Adrenal gland (tissue), 5 donors: ENCODE measurements at regions not wholly inside any gene's neighbourhood (a gene's known extent, or its start where the extent isn't known, plus 50 kb on each side); places are given as distances from the start of the nearest gene placed in this dataset.

ENCODE experiments used
- POLR2A ChIP-seq, 2 donors: fragments of 450-650 bp; IDR thresholded peaks; one replicate each; pipeline ENCODE4 v1.6.1; 2017; ENCODE audit warnings: antibody characterized with exemption in 2 of 2, mild to moderate bottlenecking in 2 of 2, moderate library complexity in 1 of 2
- TF ChIP-seq, protein P1 (sequence below), 6 experiments: fragments of 450-650 bp in 4 of 6; fragments of 200-600 bp in 2 of 6; sonication (generic) in 1 of 6; IDR thresholded peaks; 1 replicate in 5 of 6; 2 replicates in 1 of 6; pipeline versions ENCODE4 v1.5.1 to v1.8.0; 2016 to 2021; ENCODE audit warnings: antibody characterized with exemption in 6 of 6, mild to moderate bottlenecking in 2 of 6, moderate library complexity in 1 of 6
- donor health status: DM: no; HTN: no; CAD: no.

DNA sequence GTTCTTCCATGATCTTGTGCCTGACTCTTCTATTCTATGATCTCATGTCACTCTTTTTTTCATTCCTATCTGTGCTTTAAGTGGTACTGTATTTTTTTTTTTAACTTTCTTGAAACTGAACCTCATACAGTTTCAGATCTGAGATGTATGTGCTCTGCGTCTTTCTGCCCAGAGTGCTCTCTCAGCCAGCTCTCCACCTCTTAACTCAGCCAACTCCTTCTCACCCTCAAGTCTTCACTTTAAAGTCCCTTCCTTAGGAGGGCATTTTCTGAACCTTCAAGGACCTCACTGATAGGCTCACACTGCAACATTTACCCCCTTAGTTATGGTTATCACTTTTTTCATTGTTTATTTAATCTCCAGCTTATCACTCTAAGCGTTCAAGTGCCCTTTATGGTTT lies 158.7 kb downstream of the IRS2 start:
- TF ChIP-seq, protein P1, sequence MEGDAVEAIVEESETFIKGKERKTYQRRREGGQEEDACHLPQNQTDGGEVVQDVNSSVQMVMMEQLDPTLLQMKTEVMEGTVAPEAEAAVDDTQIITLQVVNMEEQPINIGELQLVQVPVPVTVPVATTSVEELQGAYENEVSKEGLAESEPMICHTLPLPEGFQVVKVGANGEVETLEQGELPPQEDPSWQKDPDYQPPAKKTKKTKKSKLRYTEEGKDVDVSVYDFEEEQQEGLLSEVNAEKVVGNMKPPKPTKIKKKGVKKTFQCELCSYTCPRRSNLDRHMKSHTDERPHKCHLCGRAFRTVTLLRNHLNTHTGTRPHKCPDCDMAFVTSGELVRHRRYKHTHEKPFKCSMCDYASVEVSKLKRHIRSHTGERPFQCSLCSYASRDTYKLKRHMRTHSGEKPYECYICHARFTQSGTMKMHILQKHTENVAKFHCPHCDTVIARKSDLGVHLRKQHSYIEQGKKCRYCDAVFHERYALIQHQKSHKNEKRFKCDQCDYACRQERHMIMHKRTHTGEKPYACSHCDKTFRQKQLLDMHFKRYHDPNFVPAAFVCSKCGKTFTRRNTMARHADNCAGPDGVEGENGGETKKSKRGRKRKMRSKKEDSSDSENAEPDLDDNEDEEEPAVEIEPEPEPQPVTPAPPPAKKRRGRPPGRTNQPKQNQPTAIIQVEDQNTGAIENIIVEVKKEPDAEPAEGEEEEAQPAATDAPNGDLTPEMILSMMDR (IDR thresholded peaks at IDR 0.05), result no peak
- TF ChIP-seq POLR2A (IDR thresholded peaks at IDR 0.05), result no peak
